HG03558 (cell line): ENCODE measurements at regions not wholly inside any gene's neighbourhood (a gene's known extent, or its start where the extent isn't known, plus 50 kb on each side); places are given as distances from the start of the nearest gene placed in this dataset.
"Not testable (repeated sequence)": the region's sequence is repeated elsewhere in the genome, so short reads cannot be mapped to it uniquely, and the experiment has no call there.

Source experiments
- ATAC-seq: cut with Tn5 transposase; IDR thresholded peaks from one replicate; pipeline ENCODE4 v1.9.1; 2021; ENCODE audit warnings: moderate number of reproducible peaks; ENCODE audit not compliant: unreplicated experiment; ENCODE audit errors: extremely low read depth

- ATAC-seq: no peak
These were observed 115.8 kb upstream of the HAND1 start for GRCh38 chr5:154593796-154594195.

DNA sequence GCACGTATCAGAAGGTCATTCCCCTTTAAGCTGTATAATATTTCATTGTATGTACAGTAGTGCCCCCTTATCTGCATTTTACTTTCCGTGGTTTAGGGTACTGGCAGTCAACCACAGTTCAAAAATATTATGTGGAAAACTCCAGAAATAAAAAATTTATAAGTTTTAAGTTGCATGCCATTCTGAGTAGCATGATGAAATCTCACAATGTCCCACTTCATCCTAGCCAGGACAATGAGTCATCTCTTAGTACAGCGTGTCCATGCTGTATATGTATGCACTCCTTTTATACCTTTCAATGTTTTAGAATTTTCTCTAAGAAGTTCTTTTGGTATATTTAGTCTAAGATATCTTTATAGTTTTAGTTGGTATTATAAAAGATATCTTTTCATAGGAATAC lies 115.0 kb upstream of the HAND1 start:
- ATAC-seq: no peak

GRCh38 chr5:154590093-154590724 lies 112.2 kb upstream of the HAND1 start:
- no peak for ATAC-seq

DNA sequence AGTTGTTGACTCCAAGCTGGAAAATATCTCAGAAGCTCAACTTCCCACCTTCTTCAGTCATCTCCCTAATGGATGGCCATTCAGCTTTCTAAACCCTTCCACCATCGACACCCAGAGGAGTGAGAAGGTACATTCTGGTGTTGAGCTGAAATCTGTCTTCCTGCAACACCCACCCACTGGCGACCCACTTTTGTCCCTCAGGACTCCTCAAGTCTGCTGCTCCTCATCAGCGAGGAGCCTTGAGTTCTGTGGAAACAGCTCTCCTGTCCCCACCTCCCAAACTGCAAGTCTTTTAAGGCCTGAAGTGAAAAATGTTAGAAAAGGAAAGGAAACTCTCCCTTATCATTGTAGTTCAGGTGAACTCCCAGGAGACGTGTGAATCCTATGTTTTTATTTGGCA lies 111.5 kb upstream of the HAND1 start:
- no peak for ATAC-seq

DNA sequence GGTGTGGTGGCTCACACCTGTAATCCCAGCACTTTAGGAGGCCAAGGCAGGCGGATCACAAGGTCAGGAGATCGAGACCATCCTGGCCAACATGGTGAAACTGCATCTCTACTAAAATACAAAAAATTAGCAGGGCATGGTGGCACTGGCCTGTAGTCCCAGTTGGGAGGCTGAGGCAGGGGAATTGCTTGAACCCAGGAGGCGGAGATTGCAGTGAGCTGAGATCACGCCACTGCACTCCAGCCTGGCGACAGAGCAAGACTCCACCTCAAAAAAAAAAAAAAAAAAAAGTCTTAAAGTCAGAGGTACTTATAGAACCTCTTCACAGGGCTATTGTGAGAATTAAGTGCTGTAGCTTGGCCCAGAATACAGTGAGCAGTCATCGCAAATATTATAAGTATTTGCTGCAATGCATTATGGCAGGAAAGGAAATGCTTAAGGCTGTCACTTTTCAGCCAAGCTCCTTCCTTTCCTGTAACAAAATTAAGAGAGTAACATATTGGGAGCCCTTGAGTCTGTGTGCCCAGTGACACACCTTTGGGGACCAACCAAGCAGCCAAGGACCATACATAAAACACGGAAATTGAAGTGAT lies 110.9 kb upstream of the HAND1 start:
- not testable (repeated sequence) for ATAC-seq

GRCh38 chr5:154588091-154588774 lies 110.2 kb upstream of the HAND1 start:
- no peak for ATAC-seq

- ATAC-seq: no peak
These were observed 109.3 kb upstream of the HAND1 start for GRCh38 chr5:154587123-154588026.

GRCh38 chr5:154583671-154584177 lies 105.7 kb upstream of the HAND1 start:
- no peak for ATAC-seq

DNA sequence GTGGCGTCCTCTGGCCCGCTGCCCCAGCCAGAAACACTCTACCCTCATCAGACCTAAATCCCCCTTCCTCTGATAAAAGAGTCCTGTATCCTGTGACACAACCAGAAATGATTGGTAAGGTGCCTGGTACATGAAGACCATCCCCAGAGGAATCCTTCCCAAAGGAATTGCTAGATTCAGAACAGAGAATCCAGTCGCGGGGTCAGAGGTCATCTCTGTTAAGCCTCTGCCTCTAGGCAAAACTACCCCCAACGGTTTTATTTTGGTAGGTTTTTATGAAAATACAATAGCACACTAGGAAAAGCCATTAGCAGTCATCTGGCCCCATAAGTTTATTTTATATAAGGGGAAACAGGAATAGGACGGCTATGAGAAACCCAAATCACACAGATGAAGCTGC lies 102.4 kb upstream of the HAND1 start:
- ATAC-seq: no peak

GRCh38 chr5:154577416-154577815 lies 99.4 kb upstream of the HAND1 start:
- no peak for ATAC-seq

GRCh38 chr5:154576429-154576806 lies 98.4 kb upstream of the HAND1 start:
- ATAC-seq: no peak

DNA sequence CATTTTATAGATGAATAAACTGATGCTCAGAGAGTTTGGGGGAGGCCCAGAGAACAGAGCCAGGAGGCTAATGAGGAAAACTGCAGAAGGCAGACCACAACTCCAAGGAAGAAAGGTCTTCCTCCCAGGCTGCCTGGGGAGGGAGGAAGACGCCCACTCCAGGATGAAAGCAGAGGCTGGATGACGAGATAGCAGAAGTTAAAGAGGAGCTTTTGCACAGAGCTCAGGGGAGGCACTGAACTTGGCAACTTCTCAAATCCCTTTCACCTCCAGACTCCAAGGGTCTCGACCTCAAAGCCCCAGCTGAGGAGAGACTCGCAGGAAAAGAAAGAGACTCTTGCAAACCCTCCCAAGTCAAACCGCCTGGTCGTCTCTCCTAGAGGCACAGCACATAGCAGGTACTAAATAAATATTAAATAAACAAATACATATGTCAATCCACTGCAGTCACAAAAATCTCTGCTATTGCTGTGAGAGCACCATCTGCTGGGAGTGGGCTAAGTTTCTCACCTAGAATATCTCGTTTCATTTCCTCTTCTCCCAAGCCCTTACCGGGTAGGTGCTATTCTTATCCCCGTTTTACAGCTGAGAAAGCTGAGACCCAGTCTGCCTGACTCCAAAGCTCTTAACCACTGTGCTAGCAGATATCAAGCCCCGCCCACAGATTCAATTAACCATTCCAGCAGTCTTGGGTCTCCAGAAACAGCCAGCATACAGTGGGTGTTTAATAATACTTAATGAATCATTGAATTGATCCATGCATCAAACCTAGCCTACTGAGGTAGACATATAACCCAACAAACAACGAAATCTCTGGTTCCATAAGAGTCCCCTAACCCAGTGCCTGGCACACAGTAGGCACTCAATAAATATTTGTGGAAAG lies 97.8 kb upstream of the HAND1 start:
- ATAC-seq: peak; percentile 92

GRCh38 chr5:154573011-154573410 lies 95.0 kb upstream of the HAND1 start:
- ATAC-seq: no peak

GRCh38 chr5:154571325-154572035 lies 93.5 kb upstream of the HAND1 start:
- no peak for ATAC-seq

- ATAC-seq: no peak
These were observed 92.7 kb upstream of the HAND1 start for GRCh38 chr5:154570572-154571324.

DNA sequence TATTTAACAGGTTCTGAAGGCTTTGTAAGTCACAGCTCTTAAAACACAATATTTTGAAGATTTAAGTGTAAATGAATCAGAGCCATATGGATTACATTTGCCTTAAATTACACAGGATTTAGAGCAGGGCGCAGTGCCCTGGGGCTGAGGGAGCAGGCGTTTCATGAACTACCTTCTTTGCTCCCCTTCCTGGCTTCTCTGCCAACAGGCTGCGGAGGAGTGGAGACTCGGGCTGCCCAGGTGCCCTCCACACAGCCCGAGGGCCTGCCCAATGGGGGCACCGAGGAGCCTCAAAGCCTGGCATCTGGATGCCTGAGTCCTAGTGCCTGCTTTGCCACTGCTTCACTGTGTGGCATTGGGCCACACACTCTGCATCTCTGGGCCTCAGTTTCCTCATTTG lies 90.6 kb upstream of the HAND1 start:
- no peak for ATAC-seq

DNA sequence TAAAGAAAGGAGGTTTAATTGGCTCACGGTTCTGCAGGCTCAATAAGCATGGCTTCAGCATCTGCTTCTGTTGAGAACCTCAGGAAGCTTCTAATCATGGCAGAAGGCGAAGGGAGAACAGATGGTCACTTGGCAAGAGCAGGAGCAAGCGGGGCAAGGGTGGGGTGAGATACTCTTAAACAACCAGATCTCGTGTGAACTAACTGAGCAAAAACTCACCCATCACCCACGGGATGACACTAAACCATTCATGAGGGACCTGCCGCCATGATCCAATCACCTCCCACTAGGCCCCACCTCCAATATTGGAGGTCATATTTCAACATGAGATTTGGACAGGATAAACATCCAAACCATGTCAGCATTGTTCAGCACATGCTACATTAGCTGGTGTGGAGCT lies 89.1 kb upstream of the HAND1 start:
- no peak for ATAC-seq

GRCh38 chr5:154566146-154566680 lies 88.2 kb upstream of the HAND1 start:
- no peak for ATAC-seq
